Activated CD4-positive, alpha-beta T cell treated with anti-CD3 and anti-CD28 coated beads for 36 hours (primary cell): ENCODE measurements at regions not wholly inside any gene's neighbourhood (a gene's known extent, or its start where the extent isn't known, plus 50 kb on each side); places are given as distances from the start of the nearest gene placed in this dataset.
A peak's percentile ranks its signal among the peaks of the same experiment; 100 is the strongest.

Source experiments
- ATAC-seq: fragments of 200-7000 bp; cut with Tn5 transposase; one replicate; pipeline ENCODE4 v1.10.0; 2021; ENCODE audit warnings: mild to moderate bottlenecking, moderate library complexity
- CTCF ChIA-PET: fragments of 350-600 bp; sonication (Branson Sonifier 250); formaldehyde crosslinking; loops from one replicate; lab custom pipeline; 2021; ENCODE audit warnings: antibody characterized with exemption; lab: Charles Lee
- POLR2A ChIA-PET: fragments of 350-600 bp; sonication (Branson Sonifier 250); formaldehyde crosslinking; loops from one replicate; lab custom pipeline; 2021; ENCODE audit warnings: antibody characterized with exemption, inconsistent platforms; lab: Charles Lee
- DNase-seq: peaks from one replicate; pipeline ENCODE4 v3.0.0-alpha.2; 2020
- H3K27ac Mint-ChIP-seq: one replicate; pipeline ENCODE4 v1.8.0; 2021; ENCODE audit warnings: mixed read lengths
- H3K27me3 Mint-ChIP-seq: one replicate; pipeline ENCODE4 v1.8.0; 2021; ENCODE audit warnings: mixed read lengths
- H3K36me3 Mint-ChIP-seq: one replicate; pipeline ENCODE4 v1.8.0; 2021; ENCODE audit warnings: low read depth, mixed read lengths
- H3K4me1 Mint-ChIP-seq: one replicate; pipeline ENCODE4 v1.8.0; 2021; ENCODE audit warnings: mixed read lengths
- H3K4me3 Mint-ChIP-seq: one replicate; pipeline ENCODE4 v1.8.0; 2021; ENCODE audit warnings: mild to moderate bottlenecking, moderate library complexity, mixed read lengths
- H3K9me3 Mint-ChIP-seq: one replicate; pipeline ENCODE4 v1.8.0; 2021; ENCODE audit warnings: low read depth, mixed read lengths
- intact Hi-C, 2 experiments: fragments of 100-400 bp; cut with DNase I in 1 of 2; cut with micrococcal nuclease in 1 of 2; formaldehyde crosslinking; loops; one replicate each; pipeline versions ENCODE4 v1.14.2 to v1.15.1; 2022 to 2024; cut with DNase I, micrococcal nuclease

DNA sequence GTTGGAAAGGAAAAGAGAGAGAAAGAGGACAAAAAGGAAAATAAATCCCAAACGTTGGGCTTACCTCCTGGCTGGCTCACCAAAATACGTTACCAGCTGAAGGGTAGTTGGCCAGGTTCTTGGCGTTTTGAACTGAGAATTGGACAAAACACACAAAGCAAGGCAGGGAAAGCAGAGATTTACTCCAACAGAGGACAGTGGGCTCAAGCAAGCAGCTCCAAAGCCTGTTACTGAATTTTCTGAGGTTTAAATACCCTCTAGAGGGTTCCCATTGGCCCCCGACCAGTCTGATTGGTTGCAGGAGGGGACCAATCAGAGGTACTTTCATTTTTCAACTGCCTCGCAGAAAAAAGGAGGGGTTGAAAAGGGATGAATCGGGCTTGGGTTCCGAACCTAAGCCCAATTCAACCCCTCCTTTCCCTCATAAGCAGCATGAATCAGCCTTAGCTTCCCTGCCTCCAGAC, 55.6 kb upstream of the ALOX12 start:
- CTCF ChIA-PET = interaction anchor here (2.9 kb wide), 1 partner anchor 25 kb away, joined by 14 read pairs; no protein-coding TSS in a partner anchor
- DNase-seq = no peak
- H3K27ac Mint-ChIP-seq = peak overlapping the region; percentile 17
- H3K9me3 Mint-ChIP-seq = no peaks in the 10 kb centered on the region
- intact Hi-C loops = no loop called here
- POLR2A ChIA-PET = no interaction called here
- H3K4me3 Mint-ChIP-seq = peak overlapping the region; percentile 25
- H3K27me3 Mint-ChIP-seq = no peaks in the 10 kb centered on the region
- peaks cover 8% of the 10 kb centered on the region for H3K4me1 Mint-ChIP-seq
- no peaks in the 10 kb centered on the region for H3K36me3 Mint-ChIP-seq
- ATAC-seq = peak; percentile 33

GRCh38 chr17:6941989-6942388, 53.9 kb upstream of the ALOX12 start:
- Mint-ChIP-seq H3K27me3 (no peaks in the 10 kb centered on the region), H3K4me3 (no peak overlapping the region), H3K9me3 (no peaks in the 10 kb centered on the region), H3K36me3 (no peaks in the 10 kb centered on the region), H3K4me1 (peaks cover 4% of the 10 kb centered on the region), H3K27ac (no peak overlapping the region)
- no peak for ATAC-seq
- POLR2A ChIA-PET = no interaction called here
- no peak for DNase-seq
- intact Hi-C loops = no loop called here
- CTCF ChIA-PET = interaction anchor here (1.0 kb wide), 1 partner anchor 31 kb away, joined by 3 read pairs; no protein-coding TSS in a partner anchor

GRCh38 chr17:6943406-6943805, 52.4 kb upstream of the ALOX12 start:
- Mint-ChIP-seq H3K9me3 (no peaks in the 10 kb centered on the region), H3K36me3 (no peaks in the 10 kb centered on the region), H3K27me3 (no peaks in the 10 kb centered on the region), H3K27ac (no peak overlapping the region), H3K4me3 (no peak overlapping the region), H3K4me1 (peaks cover 9% of the 10 kb centered on the region)
- DNase-seq (no peak), ATAC-seq (no peak)
- ChIA-PET CTCF (interaction anchor here (0.7 kb wide), 2 partner anchors 61 to 63 kb away, joined by 3 to 6 read pairs; no protein-coding TSS in a partner anchor), POLR2A (no interaction called here)
- intact Hi-C loops = no loop called here
